Stimulated activated CD4-positive, alpha-beta T cell treated with anti-CD3 and anti-CD28 coated beads, Interleukin-15, amount 100 ng/mL, for 24 hours (primary cell): ENCODE measurements at regions not wholly inside any gene's neighbourhood (a gene's known extent, or its start where the extent isn't known, plus 50 kb on each side); places are given as distances from the start of the nearest gene placed in this dataset.
"Not testable (repeated sequence)": the region's sequence is repeated elsewhere in the genome, so short reads cannot be mapped to it uniquely, and the experiment has no call there.

Experiments used
- DNase-seq: peaks from one replicate; pipeline ENCODE4 v3.0.0-alpha.2; 2020

- DNase-seq = no peak
Measured at GRCh38 chr3:27661797-27662196, 60.3 kb downstream of the EOMES start.

- peak; percentile 56 for DNase-seq
Measured at GRCh38 chr3:27659279-27660021, 62.7 kb downstream of the EOMES start.

- DNase-seq = no peak
Measured at GRCh38 chr3:27658741-27659140, 63.4 kb downstream of the EOMES start.

- DNase-seq = no peak
Measured at GRCh38 chr3:27657871-27658270, 64.3 kb downstream of the EOMES start.

- no peak for DNase-seq
Measured at GRCh38 chr3:27657404-27657803, 64.7 kb downstream of the EOMES start.

GRCh38 chr3:27656790-27657189 lies 65.3 kb downstream of the EOMES start:
- no peak for DNase-seq

- DNase-seq = no peak
Measured at GRCh38 chr3:27655547-27655946, 66.6 kb downstream of the EOMES start.

- DNase-seq = no peak
Measured at GRCh38 chr3:27653803-27654558, 68.1 kb downstream of the EOMES start.

GRCh38 chr3:27649277-27649676 lies 72.8 kb downstream of the EOMES start:
- DNase-seq = no peak

- DNase-seq = no peak
Measured at GRCh38 chr3:27646896-27647295, 75.2 kb downstream of the EOMES start.

GRCh38 chr3:27644941-27645340 lies 77.2 kb downstream of the EOMES start:
- DNase-seq = no peak

- DNase-seq = no peak
Measured at GRCh38 chr3:27643355-27643754, 78.8 kb downstream of the EOMES start.

- no peak for DNase-seq
Measured at GRCh38 chr3:27642796-27643195, 79.3 kb downstream of the EOMES start.

GRCh38 chr3:27641888-27642601 lies 80.1 kb downstream of the EOMES start:
- DNase-seq = no peak

- no peak for DNase-seq
Measured at GRCh38 chr3:27641271-27641800, 80.8 kb downstream of the EOMES start.

- no peak for DNase-seq
Measured at GRCh38 chr3:27639271-27639670, 82.9 kb downstream of the EOMES start.

GRCh38 chr3:27638594-27638993 lies 83.5 kb downstream of the EOMES start:
- no peak for DNase-seq

GRCh38 chr3:27637346-27637995 lies 84.7 kb downstream of the EOMES start:
- no peak for DNase-seq

- DNase-seq = not testable (repeated sequence)
Measured at GRCh38 chr3:27635006-27635405, 87.1 kb downstream of the EOMES start.

- DNase-seq = no peak
Measured at GRCh38 chr3:27633224-27633545, 88.9 kb downstream of the EOMES start.

- DNase-seq = peak; percentile 56
Measured at GRCh38 chr3:27632431-27633223, 89.5 kb downstream of the EOMES start.

- DNase-seq = no peak
Measured at GRCh38 chr3:27630885-27631284, 91.2 kb downstream of the EOMES start.
